ENCODE measurements at regions not wholly inside any gene's neighbourhood (a gene's known extent, or its start where the extent isn't known, plus 50 kb on each side); places are given as distances from the start of the nearest gene placed in this dataset.
A peak's percentile ranks its signal among the peaks of the same experiment; 100 is the strongest.

GRCh38 chr2:3045318-3045921, 332.2 kb downstream of the EIPR1 start:
- no peak for ATAC-seq
- no peak overlapping the region for H3K27ac ChIP-seq
- no peaks in the 10 kb centered on the region for H3K9me3 ChIP-seq
- H3K4me1 ChIP-seq = no peaks in the 10 kb centered on the region
- H3K36me3 ChIP-seq (ENCODE audit: insufficient read depth in 1 of 2, low read depth in 1 of 2) = no peaks in the 10 kb centered on the region
- no peak for TF ChIP-seq CTCF (IDR thresholded peaks at IDR 0.05)
- DNase-seq = no peak
- H3K4me3 ChIP-seq = no peak overlapping the region
- WGBS, 3 donors = 89 to 92% (median 91%) methylated on average over 10 of the region's 10 CpGs
- H3K27me3 ChIP-seq (ENCODE audit: insufficient read depth in 3 of 3, low read length in 2 of 3) = peaks cover 0 to 23% (median 2%) of the 10 kb centered on the region in 3 donors
- intact Hi-C loops (cut with DNase I) = no loop called here

GRCh38 chr2:3044587-3045317, 332.9 kb downstream of the EIPR1 start:
- Histone ChIP-seq H3K4me3 (no peak overlapping the region), H3K4me1 (no peaks in the 10 kb centered on the region), H3K27ac (no peak overlapping the region), H3K27me3 (ENCODE audit: insufficient read depth in 3 of 3, low read length in 2 of 3) (peaks cover 0 to 24% (median 3%) of the 10 kb centered on the region in 3 donors), H3K9me3 (no peaks in the 10 kb centered on the region), H3K36me3 (ENCODE audit: insufficient read depth in 1 of 2, low read depth in 1 of 2) (no peaks in the 10 kb centered on the region)
- ATAC-seq = no peak
- 85 to 87% (median 85%) methylated on average over 15 of the region's 15 CpGs for WGBS, 3 donors
- TF ChIP-seq CTCF (IDR thresholded peaks at IDR 0.05) = no peak
- intact Hi-C loops (cut with DNase I) = no loop called here
- no peak for DNase-seq

GRCh38 chr2:3043726-3044125, 333.9 kb downstream of the EIPR1 start:
- intact Hi-C loops (cut with DNase I) = no loop called here
- Histone ChIP-seq H3K4me1 (no peaks in the 10 kb centered on the region), H3K27me3 (ENCODE audit: insufficient read depth in 3 of 3, low read length in 2 of 3) (peaks cover 0 to 24% (median 6%) of the 10 kb centered on the region in 3 donors), H3K36me3 (ENCODE audit: insufficient read depth in 1 of 2, low read depth in 1 of 2) (no peaks in the 10 kb centered on the region), H3K27ac (no peak overlapping the region), H3K4me3 (no peak overlapping the region), H3K9me3 (no peaks in the 10 kb centered on the region)
- 95 to 98% (median 95%) methylated on average over 8 of the region's 8 CpGs for WGBS, 3 donors
- ATAC-seq = no peak
- no peak for DNase-seq
- TF ChIP-seq CTCF (IDR thresholded peaks at IDR 0.05) = no peak

GRCh38 chr2:3042601-3043585, 334.7 kb downstream of the EIPR1 start:
- peaks cover 0 to 26% (median 6%) of the 10 kb centered on the region in 3 donors for H3K27me3 ChIP-seq (ENCODE audit: insufficient read depth in 3 of 3, low read length in 2 of 3)
- 38 to 50% (median 42%) methylated on average over 20 of the region's 20 CpGs for WGBS, 3 donors
- no peak for TF ChIP-seq CTCF (IDR thresholded peaks at IDR 0.05)
- H3K27ac ChIP-seq = no peak overlapping the region
- ATAC-seq (peak in 2 of 4 donors; percentile 30 to 42), DNase-seq (no peak)
- H3K36me3 ChIP-seq (ENCODE audit: insufficient read depth in 1 of 2, low read depth in 1 of 2) = no peaks in the 10 kb centered on the region
- H3K4me1 ChIP-seq = no peaks in the 10 kb centered on the region
- H3K9me3 ChIP-seq = no peaks in the 10 kb centered on the region
- H3K4me3 ChIP-seq = no peak overlapping the region
- intact Hi-C loops (cut with DNase I) = no loop called here
